K562 (cell line): ENCODE measurements at regions not wholly inside any gene's neighbourhood (a gene's known extent, or its start where the extent isn't known, plus 50 kb on each side); places are given as distances from the start of the nearest gene placed in this dataset.

Experiments
- CTCF ChIP-seq, 3 experiments: IDR thresholded peaks in 2 of 3; conservative IDR thresholded peaks in 1 of 3; 2 replicates each; pipeline ENCODE4 v1.5.1; 2011 to 2012; ENCODE audit warnings: low read length in 3 of 3, mild to moderate bottlenecking in 3 of 3, control low read depth in 2 of 3, improper control_type of control experiment in 1 of 3, inconsistent platforms in 1 of 3, low read depth in 1 of 3, mixed read lengths in 1 of 3, moderate library complexity in 1 of 3; ENCODE audit not compliant: insufficient read depth in 2 of 3
- EZH2 ChIP-seq: IDR thresholded peaks from 2 replicates; pipeline ENCODE4 v1.6.1; 2012; ENCODE audit warnings: low read depth, mild to moderate bottlenecking, inconsistent platforms, low read length, borderline replicate concordance
- JUNB ChIP-seq: fragments of 450-650 bp; formaldehyde crosslinking; conservative IDR thresholded peaks from 2 replicates; pipeline ENCODE4 v1.4.0; 2020; ENCODE audit warnings: mild to moderate bottlenecking
- TAF1 ChIP-seq: IDR thresholded peaks from 2 replicates; pipeline ENCODE4 v1.6.1; 2011; ENCODE audit warnings: mild to moderate bottlenecking, low read length, moderate library complexity; ENCODE audit not compliant: insufficient read depth, control insufficient read depth, severe bottlenecking; ENCODE audit errors: extremely low read depth
- ZBTB8A ChIP-seq: fragments of 450-650 bp; IDR thresholded peaks from 2 replicates; pipeline ENCODE4 v1.6.1; 2018; ENCODE audit warnings: mild to moderate bottlenecking, moderate library complexity; ENCODE audit not compliant: partially characterized antibody
- ZNF124 ChIP-seq: sonication (generic); formaldehyde crosslinking; IDR thresholded peaks from 2 replicates; pipeline ENCODE4 v1.8.1; 2022; ENCODE audit warnings: missing genetic modification reagents
- ZNF318 ChIP-seq, 2 experiments: fragments of 450-650 bp; IDR thresholded peaks; 2 replicates each; pipeline ENCODE4 v1.6.1; 2016; ENCODE audit warnings: mild to moderate bottlenecking in 2 of 2, borderline replicate concordance in 1 of 2, low read depth in 1 of 2, moderate library complexity in 1 of 2

- TF ChIP-seq ZBTB8A (no peak), CTCF (IDR thresholded peaks at IDR 0.05 in 2 of 3, conservative IDR thresholded peaks at IDR 0.05 in 1 of 3; ENCODE audit: insufficient read depth in 2 of 3, low read depth in 1 of 3, low read length in 3 of 3) (no peak), TAF1 (no peak), JUNB (no peak), ZNF124 (CRISPR knock-in tag) (no peak), EZH2 (no peak), ZNF318 (IDR thresholded peaks at IDR 0.05; ENCODE audit: borderline replicate concordance in 1 of 2, low read depth in 1 of 2) (no peak)
Measured at GRCh38 chr14:35211067-35211466, 81.1 kb upstream of the PSMA6 start.
